ENCODE measurements at regions not wholly inside any gene's neighbourhood (a gene's known extent, or its start where the extent isn't known, plus 50 kb on each side); places are given as distances from the start of the nearest gene placed in this dataset.

DNA sequence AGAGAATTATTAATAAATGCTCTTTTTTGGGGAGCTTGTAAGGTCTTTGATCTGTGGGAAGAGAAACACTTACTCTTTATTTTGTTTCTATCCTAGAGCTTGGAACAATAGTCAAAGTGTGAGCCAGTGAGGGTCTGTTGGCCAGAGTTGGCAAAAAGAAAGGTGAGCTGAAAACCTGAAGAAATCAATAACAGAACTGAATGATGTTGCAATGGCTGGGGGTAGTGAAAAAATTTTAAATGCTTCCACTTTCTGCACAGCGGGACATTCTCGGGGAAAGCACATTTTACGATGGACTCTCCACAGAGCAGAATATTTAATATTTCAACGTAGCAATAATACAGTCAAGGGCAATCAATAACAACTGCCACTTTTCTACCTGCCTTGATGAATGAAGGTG, 78.9 kb downstream of the SKA1 start:
- TF ChIP-seq, protein P1, sequence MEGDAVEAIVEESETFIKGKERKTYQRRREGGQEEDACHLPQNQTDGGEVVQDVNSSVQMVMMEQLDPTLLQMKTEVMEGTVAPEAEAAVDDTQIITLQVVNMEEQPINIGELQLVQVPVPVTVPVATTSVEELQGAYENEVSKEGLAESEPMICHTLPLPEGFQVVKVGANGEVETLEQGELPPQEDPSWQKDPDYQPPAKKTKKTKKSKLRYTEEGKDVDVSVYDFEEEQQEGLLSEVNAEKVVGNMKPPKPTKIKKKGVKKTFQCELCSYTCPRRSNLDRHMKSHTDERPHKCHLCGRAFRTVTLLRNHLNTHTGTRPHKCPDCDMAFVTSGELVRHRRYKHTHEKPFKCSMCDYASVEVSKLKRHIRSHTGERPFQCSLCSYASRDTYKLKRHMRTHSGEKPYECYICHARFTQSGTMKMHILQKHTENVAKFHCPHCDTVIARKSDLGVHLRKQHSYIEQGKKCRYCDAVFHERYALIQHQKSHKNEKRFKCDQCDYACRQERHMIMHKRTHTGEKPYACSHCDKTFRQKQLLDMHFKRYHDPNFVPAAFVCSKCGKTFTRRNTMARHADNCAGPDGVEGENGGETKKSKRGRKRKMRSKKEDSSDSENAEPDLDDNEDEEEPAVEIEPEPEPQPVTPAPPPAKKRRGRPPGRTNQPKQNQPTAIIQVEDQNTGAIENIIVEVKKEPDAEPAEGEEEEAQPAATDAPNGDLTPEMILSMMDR (conservative IDR thresholded peaks at IDR 0.05 in 1 of 2, IDR thresholded peaks at IDR 0.05 in 1 of 2; ENCODE audit: low read depth in 1 of 2, low read length in 2 of 2) = no peak
- no peak for TF ChIP-seq EZH2 (IDR thresholded peaks at IDR 0.05; ENCODE audit: low read length, missing control alignments)

Data from fibroblast of lung (primary cell).